GM18873 (cell line): ENCODE measurements at regions not wholly inside any gene's neighbourhood (a gene's known extent, or its start where the extent isn't known, plus 50 kb on each side); places are given as distances from the start of the nearest gene placed in this dataset.
"Not testable (repeated sequence)": the region's sequence is repeated elsewhere in the genome, so short reads cannot be mapped to it uniquely, and the experiment has no call there.

Experiments used
- ATAC-seq: cut with Tn5 transposase; IDR thresholded peaks from one replicate; pipeline ENCODE4 v1.9.1; 2021; ENCODE audit warnings: mild to moderate bottlenecking, moderate library complexity, moderate number of reproducible peaks; ENCODE audit not compliant: unreplicated experiment, low FRiP score

DNA sequence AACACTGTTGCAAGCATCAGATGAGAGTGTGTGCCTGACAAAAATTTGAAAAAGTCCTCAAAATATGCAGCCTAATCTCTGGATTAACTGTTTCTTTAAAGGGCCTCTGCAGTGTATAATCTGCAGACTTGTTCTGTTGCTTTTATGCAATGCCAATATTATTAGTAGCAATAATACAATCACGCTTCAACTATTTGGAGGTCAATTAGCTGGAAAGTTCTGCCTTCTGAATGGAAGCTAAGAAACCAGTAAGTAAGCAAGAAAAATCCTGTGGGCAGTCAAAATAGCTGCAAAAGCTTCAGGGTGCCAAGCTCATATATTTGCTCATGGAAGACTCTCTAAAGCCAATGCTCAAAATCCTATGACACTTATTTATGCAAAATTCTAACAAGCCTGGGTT, 153.2 kb upstream of the NR2F2 start:
- no peak for ATAC-seq

DNA sequence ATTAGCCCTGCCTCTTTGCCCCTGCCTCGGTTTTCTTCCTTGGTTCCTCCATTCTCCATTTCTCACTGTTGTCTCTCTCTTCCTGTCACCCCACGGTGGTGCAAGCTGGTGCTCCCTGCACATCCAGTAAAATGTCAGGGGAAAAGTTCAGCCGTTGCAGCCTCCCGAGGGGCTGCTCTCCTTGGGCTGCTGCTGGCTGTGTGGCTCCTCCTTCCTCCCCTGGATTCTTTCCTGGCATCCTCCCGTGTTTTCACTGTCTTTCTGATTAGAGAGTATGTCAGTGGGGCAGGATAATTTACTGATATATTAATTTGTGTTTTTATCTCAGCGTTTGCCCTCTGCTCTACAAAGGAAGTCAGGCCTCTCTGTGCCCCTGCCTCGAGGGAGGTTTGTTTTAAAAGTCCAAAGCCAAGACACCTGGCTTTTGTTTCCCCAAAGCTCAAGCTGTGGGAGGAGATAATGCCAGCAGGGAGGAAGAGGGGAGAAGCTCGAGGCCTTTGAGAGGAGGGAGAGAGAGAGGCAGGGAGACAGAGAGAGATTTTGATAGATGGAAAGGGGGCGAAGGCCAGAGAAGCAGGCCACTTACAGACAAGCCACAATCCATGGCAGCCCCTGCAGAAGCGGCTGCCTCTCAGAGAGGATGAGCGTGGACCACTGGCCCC, 150.3 kb upstream of the NR2F2 start:
- ATAC-seq = no peak

DNA sequence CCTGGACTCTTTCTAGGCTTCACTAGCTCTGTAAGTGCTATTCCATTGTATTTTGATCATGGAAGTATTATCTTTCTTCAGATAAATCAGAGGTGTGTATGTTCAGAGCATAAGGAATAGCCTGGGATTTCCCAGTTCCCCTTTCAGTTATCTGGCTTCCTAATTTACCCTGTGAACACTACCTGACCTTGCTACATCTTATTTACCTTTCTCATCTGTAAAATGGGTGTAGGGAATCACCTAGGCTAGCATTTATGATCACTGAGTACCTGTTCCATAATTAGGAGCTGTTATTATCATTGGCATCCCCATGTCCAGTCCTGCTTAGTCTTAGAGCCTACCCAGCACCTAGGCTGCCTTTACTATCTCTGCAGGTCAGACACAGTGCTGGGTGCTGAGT, 149.3 kb upstream of the NR2F2 start:
- no peak for ATAC-seq

DNA sequence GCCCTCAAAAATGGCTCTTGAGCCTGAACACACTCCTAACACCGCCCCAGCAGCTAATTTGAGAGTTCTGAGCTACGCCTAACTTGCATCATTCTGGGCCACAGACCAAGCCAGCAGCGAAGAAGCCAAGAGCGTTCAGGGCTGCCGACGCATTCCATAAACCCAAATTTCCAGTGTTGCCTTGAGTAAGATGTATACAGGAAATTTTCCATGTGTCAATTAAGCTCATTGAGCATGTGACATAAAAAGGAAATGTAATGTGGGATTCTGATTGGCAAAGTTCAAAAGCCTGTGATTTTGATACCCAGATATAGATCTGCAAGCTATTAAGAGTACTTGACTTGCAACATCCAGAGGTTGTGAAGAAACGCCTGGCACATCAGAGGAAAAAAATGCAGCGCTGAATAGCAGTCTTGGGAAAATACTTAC, 148.6 kb upstream of the NR2F2 start:
- no peak for ATAC-seq

DNA sequence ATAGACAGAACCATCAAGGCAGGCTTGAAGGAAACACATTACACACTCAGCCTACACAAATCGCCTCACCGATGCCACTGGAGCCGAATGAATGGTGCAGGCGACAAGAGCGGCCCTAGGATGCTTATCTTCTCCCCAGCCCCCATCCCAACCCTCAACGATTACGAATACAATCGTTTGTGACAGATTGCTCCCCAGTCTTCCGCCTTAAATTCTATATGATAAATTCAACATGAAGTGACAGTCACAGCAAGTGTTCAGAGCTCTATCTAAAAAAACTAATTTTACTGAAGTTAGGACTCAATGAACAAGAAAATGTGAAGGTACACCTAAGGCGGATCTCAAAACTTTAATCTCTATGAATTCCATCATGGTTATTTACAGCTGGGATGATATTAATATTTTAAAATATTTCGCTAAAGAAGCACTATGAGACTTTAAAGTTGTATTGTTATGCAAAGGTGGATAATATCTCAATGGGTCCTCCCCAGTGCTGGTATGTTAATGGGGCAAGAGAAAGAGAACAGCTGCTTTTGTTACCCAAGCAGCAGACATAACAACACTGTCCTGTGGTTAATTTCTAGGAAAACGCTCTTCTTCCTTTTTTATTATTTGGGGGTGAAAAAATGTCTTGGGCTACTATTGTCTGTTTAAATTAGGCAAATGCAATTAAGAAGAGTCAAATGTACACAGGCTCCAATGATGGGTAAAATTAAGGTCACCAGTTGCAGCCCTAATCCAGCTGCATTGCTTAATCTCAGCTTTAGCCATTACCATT, 147.6 kb upstream of the NR2F2 start:
- ATAC-seq = no peak

DNA sequence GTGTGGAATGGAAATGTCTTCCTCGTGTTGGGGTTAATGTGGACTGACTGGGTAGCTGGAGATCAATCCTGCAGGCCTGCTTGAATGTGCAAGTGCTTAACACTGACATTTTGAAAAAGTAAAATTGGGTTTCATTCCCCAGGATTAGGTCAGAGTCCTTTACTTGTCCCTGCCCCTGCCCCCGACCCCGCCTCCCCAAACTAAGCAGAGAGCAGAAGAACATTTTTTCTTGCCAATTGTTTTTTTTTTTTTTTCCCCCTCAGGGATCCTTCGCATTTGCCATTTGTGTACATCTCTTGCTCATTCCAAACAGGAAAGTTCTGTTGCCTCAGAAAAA, 147.0 kb upstream of the NR2F2 start:
- ATAC-seq = no peak

DNA sequence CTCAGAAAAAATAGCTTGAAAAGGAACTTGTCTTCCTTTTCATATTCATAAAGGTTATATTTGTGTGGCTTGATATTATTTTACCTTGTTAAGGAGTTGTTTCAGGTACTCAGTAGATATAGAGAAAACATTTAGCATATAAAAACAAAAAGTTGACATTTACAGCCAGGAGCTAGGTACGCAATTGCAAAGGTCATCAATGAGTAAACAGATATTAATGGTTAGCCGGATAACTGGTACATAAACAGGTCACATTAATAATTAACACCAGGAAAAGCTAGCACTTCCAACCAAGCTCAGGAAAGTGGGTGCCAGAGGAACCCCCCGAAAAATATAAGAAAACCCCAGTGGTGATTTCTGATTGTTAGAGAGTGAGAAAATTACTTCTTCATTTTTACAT, 146.6 kb upstream of the NR2F2 start:
- no peak for ATAC-seq

DNA sequence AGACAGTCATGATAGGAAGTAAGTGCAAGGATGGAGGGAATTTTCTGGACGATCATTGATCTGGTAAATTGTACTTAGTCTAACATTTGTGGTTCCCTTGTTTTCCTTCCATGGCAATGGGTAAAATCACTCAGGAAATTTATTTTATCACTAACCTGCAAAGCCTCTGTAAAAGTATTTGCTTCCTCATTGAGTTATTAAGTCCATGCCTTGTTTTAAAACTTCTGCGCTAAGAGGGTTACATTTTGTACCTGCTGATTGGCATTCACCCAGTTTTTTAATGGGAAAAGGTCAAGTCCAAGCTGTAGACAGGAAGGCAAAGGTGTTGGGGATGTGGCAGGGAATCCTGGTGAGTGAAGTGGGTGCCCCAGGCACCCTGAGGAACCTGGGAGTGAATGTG, 146.2 kb upstream of the NR2F2 start:
- no peak for ATAC-seq

DNA sequence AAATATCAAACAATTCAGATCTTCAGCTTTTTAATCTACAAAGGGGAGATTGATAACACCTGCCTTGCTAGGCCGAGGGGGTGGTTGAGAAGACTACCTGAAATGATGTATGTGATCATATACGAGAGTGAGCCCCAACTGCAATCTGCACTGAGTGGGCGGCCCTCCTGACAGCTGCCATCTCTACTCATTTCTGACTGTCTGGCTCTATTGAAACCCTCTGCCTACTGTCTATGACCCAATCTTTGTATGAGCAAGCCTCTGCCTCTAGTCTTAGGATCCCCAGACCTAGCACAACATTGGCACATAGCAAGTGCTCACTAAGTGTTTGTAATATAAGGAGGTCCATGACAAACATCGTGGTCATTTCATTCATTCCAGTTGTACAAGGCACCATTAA, 144.4 kb upstream of the NR2F2 start:
- no peak for ATAC-seq

DNA sequence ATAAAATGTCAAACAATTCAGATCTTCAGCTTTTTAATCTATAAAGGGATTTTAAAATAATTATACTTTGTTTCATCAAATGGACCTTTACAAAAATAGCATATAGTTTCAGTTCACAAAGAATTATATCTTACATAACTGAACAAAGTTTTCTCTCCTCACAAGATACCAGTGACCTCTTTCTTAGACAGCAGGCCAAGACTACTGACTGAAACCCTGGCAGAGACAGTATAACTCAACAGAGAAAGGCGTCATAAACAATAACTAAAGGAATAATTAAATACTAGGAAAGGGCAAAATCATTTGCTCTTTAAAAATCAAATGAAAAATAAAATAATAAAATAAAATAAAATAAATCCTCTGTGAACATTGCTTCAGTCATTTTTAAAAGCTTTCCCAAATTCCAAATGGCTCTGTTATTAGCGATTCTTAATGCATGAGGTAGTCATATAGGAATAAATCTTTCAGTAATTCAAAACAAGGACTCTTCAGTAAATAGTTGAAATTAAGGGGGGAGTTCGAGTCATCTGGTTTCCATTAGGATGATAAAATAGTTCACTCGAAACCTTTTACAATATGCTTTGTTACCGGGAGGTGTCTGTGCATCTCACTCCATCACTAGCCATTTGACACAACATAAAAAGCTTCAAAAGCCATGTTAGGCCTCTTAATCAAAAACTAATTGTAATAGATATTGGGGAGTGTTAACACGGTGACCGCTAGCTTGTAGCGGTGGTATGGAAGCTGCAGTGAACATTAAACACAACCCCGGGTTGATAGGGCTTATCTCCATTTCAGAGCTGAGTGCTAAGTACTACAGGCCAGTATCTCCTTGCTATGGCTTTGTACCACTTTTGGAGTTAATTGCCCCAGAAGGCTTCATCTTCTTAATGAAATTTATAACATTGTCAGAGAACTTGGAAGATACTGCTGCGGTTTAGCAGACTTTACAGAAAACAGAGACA, 142.9 kb upstream of the NR2F2 start:
- no peak for ATAC-seq

DNA sequence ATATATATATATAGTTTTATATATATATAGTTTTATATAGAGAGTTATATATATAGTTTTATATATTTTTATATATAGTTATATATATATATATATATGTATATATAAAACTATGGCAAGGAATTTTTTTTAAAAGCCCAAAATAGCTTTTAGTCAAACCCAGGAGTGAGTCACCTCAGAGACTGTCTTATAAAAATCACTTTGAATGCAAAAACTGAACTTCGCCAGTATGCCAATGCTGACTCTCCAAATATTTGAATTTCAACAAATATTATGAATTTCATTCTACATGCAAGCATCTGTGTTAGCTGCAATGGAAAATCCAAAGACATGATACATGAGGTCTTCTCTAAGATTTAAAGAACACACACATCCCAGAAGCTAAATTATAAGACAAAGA, 132.8 kb upstream of the NR2F2 start:
- ATAC-seq = no peak

DNA sequence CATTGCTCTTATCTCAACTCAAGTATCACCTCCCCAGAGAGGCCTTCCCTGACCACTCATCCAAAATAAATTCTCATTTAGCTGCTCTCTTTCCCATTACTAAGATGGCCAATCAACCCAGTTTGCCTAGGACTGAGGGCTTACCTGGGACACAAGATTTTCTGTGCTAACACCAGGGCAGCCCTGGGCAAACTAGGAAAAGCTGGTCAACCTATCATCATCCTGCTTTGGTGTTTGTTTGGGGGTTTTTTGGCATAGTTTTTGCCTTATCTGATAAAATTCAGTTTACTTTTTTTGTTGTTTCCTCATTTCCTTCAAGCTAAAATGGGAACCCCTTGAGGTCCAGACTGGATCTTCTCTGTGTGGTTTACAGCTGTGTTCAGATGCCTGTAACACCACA, 131.4 kb upstream of the NR2F2 start:
- no peak for ATAC-seq

DNA sequence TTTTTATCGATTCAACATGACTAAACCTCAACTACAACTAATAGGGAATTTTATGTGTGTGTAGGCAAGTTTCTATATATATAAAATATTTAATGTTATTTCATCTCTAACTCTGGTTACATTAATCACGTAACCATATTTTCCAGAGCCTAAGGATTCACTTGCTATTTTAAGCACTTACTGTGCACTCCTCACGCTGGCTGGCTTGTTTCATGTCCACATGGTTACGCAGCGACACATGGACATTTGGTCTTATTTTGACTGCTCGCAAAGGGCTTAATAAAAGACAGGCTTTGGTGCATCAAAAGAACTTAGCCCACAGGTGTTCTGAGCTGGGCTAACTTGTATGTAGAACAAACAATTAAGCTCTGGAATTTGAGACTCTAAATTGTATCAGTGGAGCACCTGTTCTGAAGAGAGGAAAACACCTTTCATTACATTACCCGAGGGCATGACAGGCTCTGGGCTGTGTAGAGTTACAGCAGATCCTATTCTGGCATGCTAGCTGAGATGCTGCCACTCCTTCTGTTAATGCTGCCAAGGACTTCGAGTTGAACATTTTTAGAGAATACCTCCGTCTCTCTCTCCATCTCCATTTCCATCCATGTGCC, 130.0 kb upstream of the NR2F2 start:
- ATAC-seq = no peak

DNA sequence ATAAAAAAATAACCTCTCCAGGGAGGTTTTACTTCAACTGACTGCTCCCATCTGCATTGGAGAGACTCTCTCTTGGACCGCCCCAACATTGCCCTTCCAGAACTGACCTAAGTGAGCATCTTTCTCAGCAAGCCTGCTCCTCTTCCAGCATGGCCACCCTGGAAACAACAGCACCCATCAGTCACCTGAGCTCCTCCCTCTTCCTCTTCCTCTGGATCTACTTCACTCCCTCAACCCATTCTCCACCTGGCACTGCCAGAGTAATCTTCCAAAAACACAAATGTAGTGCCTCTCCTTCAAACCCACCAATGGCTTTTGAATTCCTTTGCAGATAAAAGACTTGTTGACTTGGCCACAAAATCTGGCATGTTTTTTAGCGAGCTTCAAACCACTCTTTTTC, 128.8 kb upstream of the NR2F2 start:
- ATAC-seq = no peak

DNA sequence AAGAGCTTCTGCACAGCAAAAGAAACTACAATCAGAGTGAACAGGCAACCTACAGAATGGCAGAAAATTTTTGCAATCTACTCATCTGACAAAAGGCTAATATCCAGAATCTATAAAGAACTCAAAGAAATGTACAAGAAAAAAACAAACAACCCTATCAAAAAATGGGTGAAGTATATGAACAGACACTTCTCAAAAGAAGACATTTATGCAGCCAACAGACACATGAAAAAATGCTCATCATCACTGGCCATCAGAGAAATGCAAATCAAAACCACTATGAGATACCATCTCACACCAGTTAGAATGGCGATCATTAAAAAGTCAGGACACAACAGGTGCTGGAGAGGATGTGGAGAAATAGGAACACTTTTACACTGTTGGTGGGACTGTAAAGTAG, 124.9 kb upstream of the NR2F2 start:
- ATAC-seq = not testable (repeated sequence)

DNA sequence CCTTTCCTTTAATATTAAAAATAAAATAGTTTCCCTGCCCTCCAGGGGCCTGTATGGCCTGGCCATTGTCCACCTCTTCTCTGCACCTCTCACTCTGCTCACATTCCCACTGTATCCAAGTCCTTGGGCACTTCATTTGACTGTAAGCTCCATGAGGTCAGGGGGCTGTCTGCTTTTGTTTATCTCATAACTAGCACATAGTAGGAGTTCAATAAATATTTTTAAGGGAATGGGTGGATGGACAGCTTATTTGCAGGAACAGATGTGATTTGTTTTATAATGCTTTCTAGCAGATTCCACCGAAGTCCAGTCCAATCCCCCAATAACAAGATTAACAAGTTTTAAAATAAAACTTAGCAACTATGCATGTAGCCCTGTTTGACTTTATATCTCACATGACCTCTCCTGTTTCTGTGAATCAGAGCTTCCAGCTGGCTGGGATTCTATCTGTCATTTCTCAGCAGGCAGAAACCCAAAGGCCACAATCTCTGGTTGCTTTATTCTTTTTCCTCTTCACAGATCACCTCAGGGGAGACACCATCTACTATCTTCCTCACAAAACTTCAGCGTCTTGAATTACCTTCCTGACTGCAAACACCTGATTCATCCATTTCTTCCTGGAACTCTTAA, 123.0 kb upstream of the NR2F2 start:
- no peak for ATAC-seq

DNA sequence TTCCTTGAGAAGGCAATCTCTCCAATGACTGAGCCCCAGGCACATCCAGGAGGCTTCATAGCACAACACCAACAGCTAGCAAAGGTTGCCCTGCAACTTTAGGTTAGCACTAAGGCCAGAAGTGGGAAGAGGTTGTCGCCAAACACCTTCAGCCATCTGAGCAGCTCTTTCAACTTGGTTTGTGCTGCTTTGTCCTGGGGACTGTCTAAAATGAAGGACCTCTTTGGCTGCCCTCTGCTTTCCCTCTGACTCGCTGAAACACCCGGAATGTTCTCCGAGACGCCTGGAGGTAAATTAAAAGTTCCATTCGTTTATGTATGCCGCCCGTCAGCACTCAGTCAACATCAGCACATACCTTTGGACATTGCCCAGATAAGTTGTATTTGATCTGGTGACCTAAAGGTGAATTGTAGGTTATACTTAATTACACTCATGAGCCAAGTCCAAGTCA, 121.2 kb upstream of the NR2F2 start:
- no peak for ATAC-seq

DNA sequence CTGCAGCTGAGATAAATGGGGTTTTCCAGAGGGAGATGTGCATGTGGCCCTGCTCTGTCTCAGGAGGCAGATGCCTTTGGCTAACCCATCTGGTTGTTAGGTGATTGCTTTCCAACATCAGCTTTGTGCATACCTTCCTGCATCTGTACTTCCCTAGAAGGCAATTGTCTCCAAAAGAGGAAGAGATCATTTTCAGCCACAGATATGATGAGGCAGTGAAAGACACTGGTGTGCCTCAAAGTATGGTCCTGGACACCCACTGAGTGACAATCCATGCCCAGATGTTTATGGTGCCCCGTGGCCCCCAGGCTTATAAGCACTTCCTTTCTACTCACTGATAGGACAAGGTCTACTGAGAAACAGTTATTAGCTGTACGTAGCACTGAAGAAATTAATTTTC, 117.5 kb upstream of the NR2F2 start:
- ATAC-seq = no peak

DNA sequence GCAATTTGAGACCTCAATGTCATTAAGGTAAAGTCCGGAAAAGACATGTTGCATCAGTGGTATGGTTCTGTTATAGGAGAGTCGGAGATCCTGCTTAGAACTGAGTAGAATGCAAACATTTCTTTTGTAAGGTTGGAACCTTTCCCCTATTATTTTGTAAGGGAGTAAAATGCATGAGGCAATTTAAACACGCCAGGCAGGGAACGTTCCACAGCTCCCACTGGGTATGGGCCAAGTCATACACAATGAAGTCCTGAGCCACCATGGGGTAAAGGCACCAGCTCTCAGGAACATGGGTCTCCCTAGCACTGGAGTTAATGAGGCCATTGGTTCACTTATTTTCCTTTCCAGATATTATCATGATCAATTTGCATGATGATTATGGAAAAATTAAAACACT, 116.6 kb upstream of the NR2F2 start:
- ATAC-seq = no peak

DNA sequence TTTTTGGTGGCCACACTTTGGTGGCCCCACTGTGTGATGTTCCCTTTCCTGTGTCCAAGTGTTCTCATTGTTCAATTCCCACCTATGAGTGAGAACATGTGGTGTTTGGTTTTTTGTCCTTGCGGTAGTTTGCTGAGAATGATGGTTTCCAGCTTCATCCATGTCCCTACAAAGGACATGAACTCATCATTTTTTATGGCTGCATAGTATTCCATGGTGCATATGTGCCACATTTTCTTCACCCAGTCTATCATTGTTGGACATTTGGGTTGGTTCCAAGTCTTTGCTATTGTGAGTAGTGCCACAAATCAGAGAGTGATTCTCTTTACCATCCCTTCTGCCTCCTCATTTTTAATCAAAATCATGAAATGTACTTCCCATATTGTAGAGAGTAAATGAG, 114.0 kb upstream of the NR2F2 start:
- not testable (repeated sequence) for ATAC-seq
